H1 (cell line): ENCODE measurements at regions not wholly inside any gene's neighbourhood (a gene's known extent, or its start where the extent isn't known, plus 50 kb on each side); places are given as distances from the start of the nearest gene placed in this dataset.

Experiments used
- BRCA1 ChIP-seq: IDR thresholded peaks from 2 replicates; pipeline ENCODE4 v1.6.1; 2012; ENCODE audit warnings: low read depth, low read length, improper control_type of control experiment
- EGR1 ChIP-seq: IDR thresholded peaks from 2 replicates; pipeline ENCODE4 v1.6.1; 2011; ENCODE audit warnings: low read depth, low read length, borderline replicate concordance
- KDM5A ChIP-seq: fragments of 200-600 bp; IDR thresholded peaks from 2 replicates; pipeline ENCODE4 v1.7.1; 2012; ENCODE audit warnings: mild to moderate bottlenecking, low read length, inconsistent platforms, mixed read lengths

DNA sequence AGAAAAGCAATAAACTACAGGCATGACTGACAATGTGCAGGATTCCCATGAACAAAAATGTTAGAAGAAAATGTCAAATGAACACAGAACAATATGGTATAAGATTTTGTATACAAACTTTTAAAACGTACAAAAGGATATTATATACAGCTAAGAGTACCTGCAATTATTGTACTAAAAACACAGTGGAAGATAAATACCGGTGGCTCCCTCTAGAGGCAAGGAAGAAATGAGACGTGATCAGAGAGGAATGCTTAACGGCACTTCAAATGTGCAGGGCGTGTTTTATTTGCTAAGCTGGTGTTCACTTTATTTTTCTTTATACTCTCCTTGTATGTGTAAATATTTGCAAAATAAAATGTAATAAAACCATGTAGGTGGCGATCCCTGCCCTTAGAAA lies 191.8 kb upstream of the SAMSN1 start (continued):
- TF ChIP-seq KDM5A (no peak), BRCA1 (no peak), EGR1 (no peak)
